CD4-positive, alpha-beta T cell treated with Interleukin-21 for 1 hour (primary cell): ENCODE measurements at regions not wholly inside any gene's neighbourhood (a gene's known extent, or its start where the extent isn't known, plus 50 kb on each side); places are given as distances from the start of the nearest gene placed in this dataset.
"Not testable (repeated sequence)": the region's sequence is repeated elsewhere in the genome, so short reads cannot be mapped to it uniquely, and the experiment has no call there.

Source experiments
- DNase-seq: peaks from one replicate; pipeline ENCODE4 v3.0.0-alpha.2; 2020

DNA sequence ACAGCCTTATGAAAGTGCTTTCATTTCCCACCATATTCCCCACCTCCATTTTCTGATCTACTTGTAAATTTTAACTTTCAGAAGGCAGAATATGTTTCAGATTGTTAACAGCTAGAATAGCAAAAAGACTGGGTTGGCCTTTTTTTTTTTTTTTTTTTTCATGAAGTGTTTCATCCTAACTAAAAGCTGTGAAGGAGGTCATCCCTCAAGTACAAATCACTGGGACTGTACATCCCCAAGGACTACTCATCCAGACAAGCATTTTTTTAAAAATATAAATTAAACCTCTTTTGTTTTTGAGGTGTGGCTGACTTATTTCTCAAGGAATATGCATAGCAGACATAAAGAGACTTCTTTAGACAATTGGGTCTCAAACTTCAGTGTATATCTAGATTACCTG, 542.1 kb upstream of the TUSC1 start:
- DNase-seq: no peak

DNA sequence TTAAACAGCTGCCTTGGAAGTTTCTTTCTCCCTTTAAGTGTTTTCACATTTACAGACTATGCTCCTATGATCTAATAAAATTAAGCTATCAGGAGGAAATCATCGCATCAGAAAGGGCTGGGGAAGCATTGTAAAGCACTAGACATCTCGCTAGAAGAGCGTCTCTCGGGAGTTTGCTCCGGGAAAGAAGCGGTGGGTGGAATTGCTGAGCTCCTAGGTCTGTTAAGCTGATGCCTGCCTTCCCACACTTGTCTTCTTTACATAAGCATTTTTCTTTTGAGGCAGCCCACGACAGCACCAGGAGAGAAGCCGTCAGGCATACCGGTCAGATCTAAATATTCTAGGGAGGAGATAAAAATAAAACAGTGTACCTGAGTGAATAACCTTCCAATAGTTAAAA, 541.7 kb upstream of the TUSC1 start:
- DNase-seq: no peak

- DNase-seq: no peak
These were observed 538.5 kb upstream of the TUSC1 start for GRCh38 chr9:26216702-26217101.

DNA sequence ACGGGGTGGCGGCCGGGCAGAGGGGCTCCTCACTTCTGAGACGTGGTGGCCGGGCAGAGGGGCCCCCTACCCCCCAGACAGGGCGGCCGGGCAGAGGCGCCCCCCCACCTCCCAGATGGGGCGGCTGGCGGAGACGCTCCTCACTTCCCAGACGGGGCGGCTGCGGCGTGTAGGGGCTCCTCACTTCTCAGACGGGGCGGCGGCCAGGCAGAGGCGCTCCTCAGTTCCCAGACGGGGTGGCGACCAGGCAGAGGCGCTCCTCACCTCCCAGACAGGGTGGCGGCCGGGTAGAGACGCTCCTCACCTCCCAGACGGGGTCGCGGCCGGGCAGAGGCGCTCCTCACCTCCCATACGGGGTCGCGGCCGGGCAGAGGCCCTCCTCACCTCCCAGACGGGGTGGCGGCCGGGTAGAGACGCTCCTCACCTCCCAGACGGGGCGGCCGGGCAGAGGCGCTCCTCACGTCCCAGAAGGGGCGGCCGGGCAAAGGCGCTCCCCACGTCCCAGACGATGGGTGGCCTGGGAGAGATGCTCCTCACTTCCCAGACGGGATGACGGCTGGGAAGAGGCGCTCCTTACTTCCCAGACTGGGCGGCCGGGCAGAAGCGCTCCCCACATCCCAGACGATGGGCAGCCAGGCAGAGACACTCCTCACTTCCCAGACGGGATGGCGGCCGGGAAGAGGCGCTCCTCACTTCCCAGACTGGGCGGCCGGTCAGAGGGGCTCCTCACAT, 536.6 kb upstream of the TUSC1 start:
- DNase-seq: not testable (repeated sequence)

- no peak for DNase-seq
These were observed 532.2 kb upstream of the TUSC1 start for GRCh38 chr9:26210338-26210851.

DNA sequence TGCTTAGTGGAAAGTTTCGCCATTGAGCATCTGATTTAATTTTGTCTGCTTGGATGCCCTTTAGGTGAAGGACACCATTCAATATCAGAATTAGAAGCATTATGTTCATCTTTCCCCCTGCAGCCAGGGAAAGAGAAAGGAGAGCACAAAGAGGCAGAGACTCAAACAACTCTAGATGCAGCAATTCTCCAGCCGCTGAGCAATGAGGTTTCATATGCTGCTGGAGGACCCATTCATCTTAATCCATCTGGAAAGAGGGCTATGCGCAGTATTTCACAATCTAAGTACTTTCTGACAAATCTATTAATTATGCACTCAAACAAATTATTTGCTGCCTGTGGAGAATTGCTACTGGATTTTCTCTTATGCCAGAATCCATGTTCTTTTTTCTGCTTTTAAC, 527.0 kb upstream of the TUSC1 start:
- DNase-seq: no peak

DNA sequence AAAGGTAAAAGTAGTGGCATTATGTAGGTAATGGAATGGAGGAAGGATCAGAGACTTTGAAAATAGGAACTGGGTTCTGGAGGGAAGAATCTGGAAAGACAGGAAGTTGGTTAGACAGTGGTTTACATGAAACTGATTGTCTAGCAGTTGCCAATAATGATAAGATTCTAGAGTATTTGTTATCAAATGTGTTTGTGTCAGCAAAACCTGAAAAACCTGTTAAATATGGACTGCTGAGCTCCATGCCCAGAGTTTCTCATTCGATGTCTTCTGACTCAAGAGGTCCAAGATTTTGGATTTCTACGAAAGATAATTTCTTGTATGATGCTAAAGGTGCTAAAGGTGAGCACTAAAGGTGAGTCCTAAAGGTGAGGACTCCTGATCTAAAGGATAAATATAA, 515.0 kb upstream of the TUSC1 start:
- no peak for DNase-seq

DNA sequence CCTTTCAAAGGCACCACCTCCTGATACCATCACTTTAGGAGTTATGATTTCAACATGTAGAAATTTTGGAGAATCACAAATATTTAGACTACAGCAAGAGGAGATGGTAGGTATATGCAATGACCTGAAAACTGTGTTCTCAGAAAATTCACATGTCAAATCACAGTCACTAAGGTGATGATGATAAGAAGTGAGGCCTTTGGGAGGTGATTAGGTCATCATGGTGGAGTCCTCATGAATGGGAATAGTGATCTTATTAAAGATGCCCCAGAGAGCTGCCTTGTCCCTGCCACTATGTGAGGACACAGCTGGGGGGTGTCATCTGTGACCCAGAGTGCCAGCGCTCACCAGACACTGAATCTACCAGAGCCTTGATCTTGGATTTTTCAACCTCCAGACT, 513.5 kb upstream of the TUSC1 start:
- DNase-seq: no peak

DNA sequence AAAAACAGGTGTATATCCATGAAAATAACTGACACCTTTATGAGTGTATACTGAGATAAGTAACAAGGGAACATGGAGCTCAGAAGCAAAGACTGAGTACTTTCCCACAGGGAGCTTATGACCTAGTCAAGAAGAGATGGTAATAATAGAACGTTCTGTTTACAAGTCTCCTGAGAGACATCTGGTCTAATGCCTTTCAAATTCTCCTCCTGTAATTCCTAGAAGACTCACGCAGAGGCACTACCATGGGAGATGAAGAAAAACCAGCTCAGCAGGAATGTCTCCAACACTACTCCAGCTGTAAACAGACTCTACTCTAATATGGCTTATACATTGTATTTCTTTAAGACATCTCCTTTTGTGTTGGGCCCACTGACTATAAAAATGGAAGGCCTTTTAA, 503.6 kb upstream of the TUSC1 start:
- no peak for DNase-seq

DNA sequence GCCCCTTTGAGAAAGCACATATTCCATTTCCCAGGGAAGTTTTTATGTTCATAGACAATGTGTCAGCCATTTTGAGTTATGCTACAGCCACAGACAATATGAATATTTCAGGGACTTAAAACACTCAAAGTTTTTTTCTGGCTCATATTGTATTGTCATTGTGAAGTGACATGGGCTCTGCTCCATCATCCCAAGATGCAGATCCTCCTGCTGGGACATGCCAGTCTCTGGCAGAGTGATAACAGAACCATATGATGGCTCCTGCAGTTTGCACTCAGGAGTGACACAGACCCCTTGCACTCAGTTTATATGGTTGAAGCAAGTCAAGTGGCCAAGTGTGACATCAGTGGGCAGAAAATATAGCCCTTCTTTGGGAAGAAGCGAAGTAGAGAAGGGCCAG, 498.4 kb upstream of the TUSC1 start:
- no peak for DNase-seq

DNA sequence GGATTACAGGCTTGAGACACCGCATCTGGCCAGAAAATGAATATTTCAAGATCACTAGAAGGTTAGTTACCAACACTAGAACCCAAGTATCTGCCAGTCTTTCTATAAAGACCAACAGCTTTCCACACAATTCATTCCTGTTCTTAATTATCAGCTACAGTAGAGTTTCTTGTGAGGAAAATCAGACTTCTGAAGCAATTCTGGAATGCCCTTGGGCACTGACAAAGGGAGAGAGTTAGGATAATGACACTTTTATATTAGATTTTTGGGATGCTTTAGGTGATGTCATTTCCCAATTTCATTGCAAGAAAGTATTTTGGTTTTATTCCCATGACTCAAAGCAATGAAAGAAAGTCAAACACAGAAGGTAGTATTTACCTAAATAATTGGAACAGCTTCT, 497.0 kb upstream of the TUSC1 start:
- DNase-seq: no peak

DNA sequence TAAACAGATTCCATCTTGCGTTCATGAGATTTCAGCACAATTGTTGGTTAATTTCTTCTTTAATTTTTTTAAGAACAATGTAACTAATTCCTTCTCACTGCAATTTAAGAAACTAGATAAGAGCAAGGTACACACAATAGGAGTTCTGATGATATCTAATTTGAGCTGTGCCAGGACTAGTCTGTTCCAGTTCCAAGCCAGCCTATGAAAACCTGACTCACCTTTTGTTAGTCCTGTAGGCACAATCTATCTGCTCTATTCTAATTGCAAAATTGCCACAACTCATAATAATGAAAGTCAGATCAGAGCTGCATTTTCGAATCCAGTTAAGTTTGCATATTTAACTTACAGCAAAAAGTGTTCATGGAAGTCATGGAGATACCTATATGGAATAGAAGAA, 494.1 kb upstream of the TUSC1 start:
- no peak for DNase-seq

DNA sequence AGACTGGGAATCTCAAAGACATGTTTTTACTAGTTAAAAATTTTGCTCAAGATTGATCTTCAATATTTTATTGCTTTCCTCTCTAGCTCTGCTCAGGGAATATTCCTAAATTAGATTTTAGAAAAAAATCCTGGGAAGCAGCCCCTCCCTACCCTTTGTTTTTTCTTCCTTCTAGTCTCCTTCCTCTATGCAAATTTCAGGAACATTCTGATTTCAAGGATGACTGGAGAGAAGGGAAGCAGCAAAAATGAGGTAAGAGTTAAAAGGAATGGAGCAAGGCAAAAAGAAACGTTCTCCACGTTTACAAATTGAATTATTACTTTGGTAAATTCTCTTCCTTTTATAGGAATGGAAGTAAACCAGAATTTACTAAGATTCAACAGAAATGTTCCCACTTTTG, 493.4 kb upstream of the TUSC1 start:
- no peak for DNase-seq

DNA sequence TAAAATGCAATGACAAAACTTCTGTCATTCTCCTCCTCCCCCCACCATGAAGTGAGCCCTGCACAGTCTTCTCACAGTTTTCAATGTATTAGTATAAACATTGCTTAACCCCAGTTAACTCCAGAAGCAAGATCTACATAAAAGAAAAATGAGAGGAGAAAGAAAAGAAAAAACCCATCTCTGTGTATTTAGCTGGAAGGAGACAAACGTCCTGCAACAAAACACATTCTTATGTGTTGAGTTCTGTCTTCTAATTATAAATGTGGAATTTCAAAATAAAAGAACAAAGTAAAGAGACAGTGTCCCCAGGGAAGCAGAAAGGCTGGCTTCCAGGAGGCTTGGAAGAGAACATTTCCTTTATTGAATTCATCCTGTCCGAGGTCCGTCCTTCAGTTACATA, 491.9 kb upstream of the TUSC1 start:
- no peak for DNase-seq

DNA sequence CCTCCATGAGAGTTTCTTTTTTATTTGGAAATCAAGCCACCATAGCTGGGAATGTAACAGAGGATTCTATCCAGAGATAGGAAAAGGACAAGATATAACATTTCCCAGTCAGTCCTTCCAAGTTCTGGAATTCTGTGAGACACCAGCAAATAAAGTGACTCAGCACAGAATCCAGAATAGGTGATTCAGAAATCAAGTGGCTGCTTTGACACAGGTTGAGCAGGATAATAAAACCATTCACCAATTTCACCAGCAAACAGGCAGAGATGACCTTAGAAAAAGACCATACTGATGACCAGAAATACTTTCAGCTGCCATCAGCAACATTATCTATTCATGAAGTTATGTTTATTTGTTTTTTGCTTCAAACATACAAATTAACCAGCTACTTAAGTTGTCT, 491.5 kb upstream of the TUSC1 start:
- DNase-seq: no peak

GRCh38 chr9:26166537-26166936, 488.3 kb upstream of the TUSC1 start:
- DNase-seq: no peak

- DNase-seq: no peak
These were observed 487.2 kb upstream of the TUSC1 start for GRCh38 chr9:26165426-26165825.

DNA sequence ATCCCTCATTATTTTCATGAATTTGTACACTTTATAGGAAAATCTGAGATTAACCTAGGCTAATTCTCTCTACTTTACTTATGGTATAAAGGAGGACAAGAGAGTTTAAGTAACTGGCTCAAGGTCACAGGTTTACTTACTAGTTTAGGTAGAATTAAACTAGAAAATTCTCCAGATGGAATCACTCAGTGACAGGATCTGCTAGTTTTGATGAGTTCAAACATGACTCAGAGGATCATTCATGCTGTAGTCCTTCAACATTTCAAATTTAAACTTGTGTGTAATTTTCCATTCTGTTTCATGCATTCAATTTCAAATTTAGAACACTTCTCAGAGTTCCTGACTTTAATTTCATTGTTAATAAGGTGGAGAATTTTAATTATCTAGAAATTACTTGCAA, 485.7 kb upstream of the TUSC1 start:
- no peak for DNase-seq

- DNase-seq: no peak
These were observed 481.5 kb upstream of the TUSC1 start for GRCh38 chr9:26159575-26160392.

GRCh38 chr9:26158631-26159150, 480.4 kb upstream of the TUSC1 start:
- no peak for DNase-seq

DNA sequence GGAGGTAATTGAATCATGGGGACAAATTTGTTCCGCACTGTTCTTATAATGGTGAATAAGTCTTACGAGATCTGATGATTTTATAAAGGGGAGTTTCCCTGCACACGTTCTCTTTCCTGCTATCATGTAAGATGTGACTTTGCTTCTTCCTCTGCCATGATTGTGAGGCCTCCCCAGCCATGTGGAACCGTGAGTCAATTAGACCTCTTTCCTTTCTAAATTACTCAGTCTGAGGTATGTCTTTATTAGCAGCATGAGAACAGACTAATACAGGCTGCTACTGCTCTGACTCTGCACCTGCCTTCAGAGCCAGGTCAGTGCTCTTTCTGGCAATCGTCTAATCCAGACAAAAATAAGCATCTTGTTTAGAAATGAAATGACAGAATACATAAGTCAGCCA, 479.2 kb upstream of the TUSC1 start:
- no peak for DNase-seq

DNA sequence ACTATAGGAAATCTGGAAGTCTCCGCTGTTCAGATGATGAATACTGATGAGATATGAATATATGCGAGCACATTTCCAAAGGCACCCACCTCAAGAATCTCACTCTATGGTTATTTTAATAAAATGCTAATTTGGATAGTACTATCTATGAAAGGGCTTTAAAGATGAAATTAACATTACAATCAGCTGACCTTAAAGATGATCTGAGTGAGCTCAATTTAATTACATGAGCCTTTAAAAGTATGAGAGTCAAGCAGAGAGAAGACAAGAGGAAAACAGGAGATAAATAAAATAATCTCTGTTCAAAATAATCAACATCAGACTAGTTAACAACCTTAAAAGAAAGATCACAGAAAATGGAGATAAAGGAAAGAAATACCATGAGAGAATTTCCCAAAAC, 474.1 kb upstream of the TUSC1 start:
- no peak for DNase-seq

DNA sequence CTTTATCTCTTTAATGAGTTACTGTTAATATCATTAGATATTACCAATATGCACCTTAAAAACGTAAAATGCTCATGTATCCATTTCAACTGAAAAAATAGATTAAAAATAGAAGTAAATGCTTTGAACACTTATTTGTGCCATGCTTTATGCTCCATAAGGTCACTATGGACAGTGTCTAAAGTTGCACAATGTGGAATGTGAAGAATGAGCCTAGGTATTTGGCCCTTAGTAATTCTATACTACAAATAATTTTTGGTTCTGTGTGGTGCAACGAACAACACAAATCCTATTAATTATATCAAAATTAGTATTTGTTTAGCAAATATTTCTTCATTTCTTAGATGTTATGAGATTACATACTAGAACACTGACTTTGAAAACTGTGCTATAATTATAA, 469.9 kb upstream of the TUSC1 start:
- DNase-seq: no peak

- no peak for DNase-seq
These were observed 467.7 kb upstream of the TUSC1 start for GRCh38 chr9:26145938-26146337.
